HG02610 (cell line): ENCODE measurements at regions not wholly inside any gene's neighbourhood (a gene's known extent, or its start where the extent isn't known, plus 50 kb on each side); places are given as distances from the start of the nearest gene placed in this dataset.

ENCODE experiments used
- ATAC-seq: cut with Tn5 transposase; IDR thresholded peaks from one replicate; pipeline ENCODE4 v1.9.1; 2021; ENCODE audit warnings: mild to moderate bottlenecking, moderate library complexity; ENCODE audit not compliant: unreplicated experiment

DNA sequence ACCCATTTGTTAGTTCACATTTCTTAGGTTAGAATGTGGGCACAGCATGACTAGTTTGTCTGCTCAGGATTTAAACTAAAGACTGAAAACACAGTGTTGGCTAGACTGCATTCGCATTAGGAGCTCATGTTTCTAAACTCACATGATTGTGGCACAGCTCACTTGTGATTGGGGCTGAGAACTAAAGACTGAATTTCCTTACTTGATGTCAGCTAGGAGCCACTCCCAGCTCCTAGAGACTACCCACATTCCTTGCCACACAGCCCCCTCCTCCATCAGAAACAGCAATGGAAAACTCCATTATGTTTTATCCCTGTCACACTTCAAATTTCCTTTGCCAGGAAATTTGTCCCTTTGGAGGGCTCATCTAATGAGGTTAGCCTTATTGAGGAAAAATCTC is 170.2 kb upstream of the NUDT6 start:
- no peak for ATAC-seq

DNA sequence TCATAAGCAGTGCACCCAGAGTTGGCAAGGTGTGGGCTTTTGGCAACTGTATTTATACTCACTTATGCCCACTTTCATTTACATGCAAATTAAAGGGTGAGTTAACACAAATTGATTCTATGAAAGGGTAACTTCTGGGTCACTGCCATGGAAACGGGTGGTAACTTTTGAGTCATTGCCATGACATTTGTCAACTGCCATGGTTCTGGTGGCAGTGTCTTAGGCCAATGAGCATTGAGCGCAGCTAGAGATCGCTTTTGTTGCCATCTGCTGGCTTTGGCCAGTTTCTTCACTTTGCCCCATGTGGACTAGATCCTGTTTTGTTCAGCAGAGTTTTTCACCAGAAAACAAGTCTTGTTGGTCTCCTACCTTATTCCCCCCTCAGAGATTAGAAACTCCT is 170.8 kb upstream of the NUDT6 start:
- no peak for ATAC-seq

DNA sequence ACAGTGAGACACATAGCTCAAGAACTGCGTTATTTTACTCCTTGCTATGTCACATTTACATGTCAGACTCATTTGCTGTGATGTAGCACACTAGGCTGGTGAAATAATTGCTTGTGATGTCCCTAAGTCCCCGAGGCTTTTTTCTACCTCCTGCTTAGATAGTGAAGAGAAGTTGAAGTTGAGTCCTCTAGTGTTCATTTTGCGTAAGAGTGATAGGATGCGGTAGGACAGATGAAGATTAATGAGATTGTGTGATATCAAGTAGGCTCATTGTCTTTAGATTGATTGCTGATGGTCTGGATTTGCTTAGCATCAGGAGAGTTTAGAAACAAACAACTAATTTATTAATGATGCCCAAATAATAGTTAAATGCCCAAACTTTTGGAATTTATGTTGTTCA is 173.6 kb upstream of the NUDT6 start:
- no peak for ATAC-seq

DNA sequence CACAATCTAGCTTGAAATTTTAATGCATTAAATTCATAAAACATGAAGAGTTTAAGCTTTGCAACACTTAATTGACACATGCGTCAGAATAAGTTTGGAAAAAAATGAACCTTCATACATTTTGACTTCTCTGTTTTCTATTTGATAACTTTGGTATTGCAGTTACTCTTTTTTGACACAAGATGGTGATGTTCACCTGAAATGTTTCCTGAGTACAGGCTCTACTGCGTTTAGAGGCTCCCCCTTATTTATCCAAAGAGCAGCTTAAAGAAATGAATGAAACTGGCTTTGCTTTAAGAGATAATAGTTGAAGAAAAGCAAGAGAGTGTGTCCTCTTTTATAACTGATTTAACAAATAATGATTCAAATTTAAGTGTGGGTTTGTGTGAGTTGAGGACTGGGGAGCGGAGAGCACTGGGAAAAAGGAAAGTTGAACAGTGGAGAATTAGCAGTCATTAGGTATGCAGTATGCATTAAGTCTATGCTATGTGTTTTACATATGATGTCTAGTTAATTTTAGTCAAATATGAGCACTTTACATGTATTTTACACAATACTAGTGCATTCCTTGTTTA is 180.6 kb upstream of the NUDT6 start:
- peak; percentile 81 for ATAC-seq

DNA sequence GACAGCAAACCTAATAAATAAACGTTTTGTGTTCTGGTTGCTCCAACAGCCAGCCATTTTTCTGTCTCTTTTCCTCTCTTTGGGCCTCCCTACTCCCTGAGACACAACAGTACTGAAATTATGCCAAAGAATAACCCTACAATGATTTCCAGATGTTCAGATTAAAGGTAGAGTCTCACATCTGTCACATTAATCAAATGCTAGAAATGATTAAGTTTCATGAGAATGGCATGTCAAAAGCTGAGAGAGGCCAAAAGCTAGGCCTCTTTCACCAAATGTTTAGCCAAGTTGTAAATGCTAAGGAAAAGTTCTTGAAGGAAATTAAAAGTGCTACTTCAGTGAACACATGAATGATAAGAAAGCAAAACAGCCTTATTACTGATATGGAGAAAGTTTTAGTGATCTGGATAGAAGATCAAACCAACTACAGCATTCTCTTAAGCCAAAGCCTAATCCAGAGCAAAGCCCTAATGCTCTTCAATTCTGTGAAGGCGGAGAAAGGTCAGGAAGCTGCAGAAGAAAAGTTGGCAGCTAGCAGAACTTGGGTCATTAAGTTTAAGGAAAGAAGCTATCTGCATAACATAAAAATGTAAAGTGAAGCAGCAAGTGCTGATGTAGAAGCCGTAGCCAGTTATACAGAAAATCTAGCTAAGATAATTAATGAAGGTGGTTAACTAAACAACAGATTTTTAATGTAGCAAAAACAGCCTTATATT is 182.1 kb upstream of the NUDT6 start:
- no peak for ATAC-seq

DNA sequence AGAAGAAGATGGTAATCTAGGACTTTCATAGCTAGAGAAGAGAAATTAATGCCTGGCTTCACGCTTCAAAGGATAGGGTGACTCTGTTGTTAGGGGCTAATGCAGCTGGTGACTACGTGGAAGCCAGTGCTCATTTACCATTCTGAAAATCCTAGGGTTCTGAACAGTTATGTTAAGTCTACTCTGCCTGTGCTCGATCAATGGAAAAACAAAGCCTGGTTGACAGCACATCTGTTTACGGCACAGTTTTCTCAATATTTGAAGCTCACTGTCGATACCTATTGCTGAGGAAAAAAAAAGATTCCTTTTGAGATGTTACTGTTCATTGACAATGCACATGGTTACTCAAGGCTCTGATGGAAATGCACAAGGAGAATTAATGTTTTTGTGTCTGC is 182.6 kb upstream of the NUDT6 start:
- ATAC-seq: no peak

DNA sequence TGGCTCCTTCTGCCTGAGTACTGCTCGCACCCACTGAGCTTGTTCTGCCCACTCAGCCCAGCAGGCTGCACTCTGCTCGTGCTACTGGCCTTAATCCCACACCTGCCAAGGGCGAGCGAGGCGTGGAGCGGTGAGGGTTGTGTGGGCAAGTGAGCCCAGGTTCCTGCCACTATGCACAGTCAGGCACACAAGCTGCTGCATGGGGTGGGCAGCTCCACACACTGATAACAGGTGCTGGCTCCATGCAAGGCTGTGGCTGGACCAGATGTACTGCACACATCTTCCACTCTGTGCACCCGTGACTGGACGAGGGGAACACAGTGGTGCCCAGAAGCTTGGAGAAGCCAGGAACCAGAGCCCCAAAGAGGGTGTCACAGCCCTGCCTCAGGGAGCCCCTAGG is 184.3 kb upstream of the NUDT6 start:
- ATAC-seq: no peak

DNA sequence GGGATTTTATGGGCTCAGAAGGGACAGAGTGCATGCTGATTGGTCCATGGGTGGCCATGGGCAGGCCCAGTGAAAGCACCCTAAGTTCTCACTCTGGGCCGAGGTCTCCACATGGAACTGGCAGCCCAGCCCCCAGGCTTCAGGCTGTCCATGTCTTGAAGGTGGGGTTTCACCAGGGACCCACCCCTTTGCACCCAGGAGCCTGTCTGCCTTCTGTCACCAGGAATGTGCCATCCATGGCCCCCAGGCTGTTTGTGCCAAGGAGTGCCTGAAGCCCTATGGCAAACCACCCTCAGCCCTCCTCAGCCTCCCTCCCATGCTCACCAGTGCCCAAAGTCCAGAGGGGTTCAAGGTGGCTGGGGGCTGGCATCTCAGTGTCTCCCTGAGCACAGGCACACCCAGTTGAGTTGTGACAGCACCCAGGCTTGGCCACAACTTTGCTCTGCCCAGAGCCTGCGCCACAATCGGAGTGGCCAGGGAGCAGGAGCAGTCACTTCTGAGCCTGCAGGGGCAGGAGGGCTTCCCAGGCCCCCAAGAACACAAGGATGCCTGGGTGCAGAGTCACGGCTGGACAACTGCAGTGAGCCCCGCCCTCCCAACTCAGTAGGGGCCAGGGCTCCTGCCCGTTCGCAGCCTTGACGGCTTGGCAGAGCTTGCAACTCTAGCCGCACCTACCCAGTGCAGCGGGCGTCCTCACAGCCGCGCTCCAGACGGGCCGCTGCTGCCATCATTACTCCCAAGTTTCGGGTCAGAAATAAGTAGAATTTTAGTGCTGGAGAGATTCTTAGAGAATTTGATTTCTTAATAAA is 185.3 kb upstream of the NUDT6 start:
- no peak for ATAC-seq

DNA sequence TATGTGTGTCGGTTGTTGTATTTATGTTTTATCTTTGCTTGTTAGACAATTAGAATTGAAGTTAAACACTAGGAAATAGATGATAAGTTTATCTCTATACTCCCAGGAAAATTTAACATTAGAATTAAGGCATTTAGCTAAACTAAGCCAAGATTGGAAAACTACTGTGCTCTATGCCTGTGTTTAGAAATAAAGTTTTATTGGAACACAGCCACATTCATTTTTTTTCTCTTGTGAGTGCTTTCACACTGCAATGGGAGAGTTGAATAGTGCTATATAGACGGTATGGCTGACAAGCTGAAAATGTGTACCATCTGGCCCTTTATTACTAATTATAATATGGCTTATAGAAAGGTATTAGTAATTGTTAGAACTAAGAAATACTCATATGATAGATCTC is 186.7 kb upstream of the NUDT6 start:
- ATAC-seq: no peak

DNA sequence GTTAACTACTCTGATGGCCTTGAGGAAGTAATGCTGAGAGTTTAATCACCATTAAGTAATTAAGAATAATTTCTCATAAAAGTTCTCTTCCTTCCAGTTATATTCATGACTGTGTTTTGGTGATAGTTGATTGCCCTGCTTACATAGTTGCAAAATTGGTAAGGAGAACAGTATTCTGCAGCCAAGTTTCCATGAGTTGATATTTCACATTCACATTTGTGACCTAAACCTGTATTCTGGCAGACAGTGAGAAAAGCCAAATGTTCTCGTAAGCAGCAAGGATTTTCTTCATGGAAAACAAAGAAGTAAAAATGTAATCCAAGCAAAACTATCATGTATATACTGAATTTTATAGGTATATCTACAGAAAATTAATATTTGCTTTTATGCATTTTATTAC is 187.8 kb upstream of the NUDT6 start:
- no peak for ATAC-seq

DNA sequence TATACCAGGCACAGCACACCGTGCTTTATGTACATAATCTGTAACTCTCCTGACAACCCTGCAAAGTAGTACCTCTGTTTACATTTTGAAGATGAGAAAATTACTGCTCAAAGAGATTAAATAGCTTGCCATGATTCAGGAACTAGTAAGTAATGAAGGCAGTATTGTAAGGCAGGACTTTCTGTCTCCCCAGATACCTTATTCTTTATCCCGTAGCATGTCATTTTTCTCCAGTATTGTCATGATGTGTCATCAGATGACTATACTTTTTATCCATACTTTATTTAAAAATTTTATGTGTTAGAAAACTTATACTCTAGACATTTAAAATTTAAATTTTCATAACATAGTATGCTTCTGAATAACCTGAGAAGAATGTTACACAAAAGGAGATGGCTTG is 188.3 kb upstream of the NUDT6 start:
- no peak for ATAC-seq

DNA sequence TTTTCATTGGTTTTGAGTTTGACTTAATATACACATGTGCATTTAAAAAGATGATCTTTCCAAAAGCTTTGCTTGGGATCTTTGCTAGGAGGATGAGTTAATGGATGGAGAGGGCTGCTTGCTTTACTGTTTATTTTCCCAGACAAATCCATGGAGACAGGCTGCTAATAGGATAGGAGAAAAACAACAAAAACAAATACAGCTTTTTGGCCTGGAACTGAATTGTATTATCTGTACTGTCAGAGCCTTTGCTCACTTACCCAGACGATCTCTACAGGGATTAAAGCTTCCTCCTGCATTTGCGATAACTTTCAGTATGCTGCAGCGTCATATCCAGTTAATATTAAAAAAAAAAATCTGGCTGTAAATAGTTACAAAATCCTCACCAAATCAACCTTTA is 190.8 kb upstream of the NUDT6 start:
- no peak for ATAC-seq

DNA sequence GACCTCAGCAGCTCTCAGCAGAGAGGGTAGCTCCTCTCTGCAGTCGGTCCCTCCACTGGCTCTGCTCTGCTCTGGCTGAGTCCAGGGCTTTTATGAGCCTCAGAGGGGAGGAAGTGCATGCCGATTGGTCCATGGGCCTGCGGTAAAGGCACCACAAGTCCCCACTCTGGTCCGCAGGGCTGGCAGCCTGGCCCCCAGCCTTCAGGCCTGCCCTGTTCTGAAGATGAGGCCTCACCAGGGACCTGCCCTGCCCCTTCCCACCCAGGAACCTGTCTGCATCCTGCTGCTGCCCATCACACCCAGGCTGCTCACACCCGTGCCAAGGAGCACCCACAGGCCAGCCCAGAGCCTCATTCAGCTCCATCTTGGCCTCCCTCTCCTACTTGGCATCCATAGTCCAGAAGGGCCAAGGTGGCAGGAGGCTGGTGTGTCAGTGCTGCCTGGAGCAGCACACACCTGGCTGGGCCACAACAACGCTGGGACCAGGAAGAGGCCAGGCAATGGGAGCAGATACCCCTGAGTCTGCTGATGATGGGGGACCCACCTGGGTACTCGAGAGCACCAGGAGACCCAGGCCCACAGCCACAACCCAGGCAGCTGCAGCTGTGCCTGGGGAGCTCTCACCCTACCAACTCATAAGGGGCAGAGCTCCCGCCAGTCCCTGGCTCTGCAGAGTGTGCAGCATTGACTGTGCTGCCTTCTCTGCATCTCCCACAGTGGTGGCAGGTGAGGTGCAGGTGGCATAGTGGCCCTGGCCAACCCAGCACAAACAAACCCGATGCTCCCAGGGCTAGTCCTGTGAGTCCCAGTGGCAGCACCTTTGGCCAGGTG is 191.9 kb upstream of the NUDT6 start:
- no peak for ATAC-seq

DNA sequence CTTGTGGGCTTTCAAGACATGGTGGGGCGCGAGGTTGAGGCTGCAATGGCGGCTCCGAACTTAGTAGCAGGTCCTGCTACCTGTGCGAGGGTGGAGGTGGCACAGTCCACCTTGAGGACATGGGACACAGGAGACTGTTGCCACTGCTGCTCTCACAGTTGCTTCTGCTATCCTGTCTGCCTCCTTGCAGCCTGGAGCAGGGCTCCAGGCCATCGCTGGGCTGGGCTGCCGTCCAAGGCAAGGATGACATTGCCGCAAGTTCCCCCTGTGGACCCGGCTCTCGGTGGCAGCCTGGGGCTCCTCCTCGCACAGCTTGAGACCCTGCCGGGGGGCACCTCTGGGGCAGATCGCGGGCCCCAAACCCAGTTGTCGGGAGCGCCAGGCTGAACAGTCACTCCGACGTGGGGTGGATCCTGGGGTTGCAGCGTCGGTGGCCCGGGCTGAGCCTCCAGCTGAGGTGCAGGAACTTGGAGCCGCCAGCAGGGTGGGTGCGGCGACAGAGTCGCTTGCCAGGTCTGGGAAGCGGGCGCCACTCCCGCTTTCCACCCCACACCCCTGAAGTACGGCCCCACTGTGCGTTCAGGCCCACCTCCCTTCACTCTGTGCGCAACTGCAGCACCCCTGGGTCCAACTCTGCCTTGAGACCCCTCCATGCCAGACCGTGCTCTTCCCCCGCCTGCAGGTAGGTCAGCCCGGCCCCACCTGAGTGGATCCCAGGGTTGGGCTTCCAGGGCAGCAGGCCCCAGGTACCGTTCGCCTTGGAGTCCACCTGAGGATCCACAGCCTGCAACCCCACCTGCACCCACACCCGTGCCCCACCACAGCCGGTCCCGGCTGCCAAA is 192.7 kb upstream of the NUDT6 start:
- ATAC-seq: no peak

DNA sequence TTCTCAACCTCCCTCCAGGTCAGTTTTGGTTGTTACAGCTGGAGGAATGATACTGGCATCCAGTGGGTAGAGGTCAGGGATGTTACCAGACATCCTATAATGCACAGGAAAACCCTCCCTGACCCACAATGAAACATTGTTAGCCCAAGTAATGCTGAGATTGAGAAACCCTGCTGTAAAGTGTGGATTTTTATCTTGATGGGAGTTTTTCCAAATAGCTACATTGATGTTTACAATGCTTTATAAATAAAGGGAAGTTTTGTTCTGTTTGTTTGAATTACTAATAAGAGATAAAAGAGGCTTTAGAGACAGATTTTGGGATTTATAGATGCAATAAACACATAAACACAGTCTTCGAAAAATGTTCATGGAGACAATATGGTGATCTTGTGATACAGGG is 194.0 kb upstream of the NUDT6 start:
- no peak for ATAC-seq

DNA sequence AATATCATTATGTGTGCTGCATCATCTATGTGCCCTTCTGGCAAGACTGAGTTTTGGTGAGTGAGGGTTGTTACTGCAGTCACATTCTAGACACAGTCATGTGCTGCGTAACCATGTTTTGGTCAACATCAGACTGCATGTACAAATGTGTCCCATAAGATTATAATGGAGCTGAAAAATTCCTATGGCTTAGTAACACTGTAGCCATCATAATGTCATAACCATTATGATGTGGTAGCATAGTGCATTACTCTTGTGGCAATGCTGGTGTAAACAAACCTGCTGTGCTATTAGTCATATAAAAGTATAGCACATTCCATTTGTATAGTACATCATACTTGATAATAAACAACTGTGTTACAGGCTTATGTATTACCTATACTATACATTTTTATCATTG is 198.1 kb upstream of the NUDT6 start:
- ATAC-seq: no peak

DNA sequence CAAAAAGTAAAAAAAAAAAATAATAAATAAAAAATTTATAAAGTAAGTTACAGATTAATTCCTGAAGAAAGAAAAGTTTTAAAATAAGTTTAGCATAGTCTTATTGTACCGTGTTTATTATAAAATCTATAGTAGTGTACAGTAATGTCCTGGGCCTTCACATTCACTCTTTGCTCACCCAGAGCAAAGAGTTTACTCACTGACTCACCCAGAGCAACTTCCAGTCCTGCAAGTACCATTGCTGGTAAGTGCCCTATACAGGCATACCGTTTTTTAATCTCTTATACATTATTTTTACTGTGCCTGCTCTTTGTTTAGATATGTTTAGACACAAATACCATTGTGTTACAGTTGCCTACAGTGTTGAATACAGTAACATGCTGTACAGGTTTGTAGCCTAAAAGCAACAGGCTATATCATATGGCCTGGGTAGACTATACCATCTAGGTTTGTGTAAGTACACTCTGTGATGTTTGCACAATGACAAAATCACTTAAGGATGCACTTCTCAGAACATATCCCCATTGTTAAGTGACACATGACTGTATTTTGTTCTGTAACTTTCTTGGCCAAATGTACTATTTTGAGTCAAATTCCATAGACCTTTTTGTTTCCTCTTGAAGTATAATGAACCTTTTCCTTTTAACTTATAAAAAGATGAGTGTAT is 199.0 kb upstream of the NUDT6 start:
- ATAC-seq: no peak

DNA sequence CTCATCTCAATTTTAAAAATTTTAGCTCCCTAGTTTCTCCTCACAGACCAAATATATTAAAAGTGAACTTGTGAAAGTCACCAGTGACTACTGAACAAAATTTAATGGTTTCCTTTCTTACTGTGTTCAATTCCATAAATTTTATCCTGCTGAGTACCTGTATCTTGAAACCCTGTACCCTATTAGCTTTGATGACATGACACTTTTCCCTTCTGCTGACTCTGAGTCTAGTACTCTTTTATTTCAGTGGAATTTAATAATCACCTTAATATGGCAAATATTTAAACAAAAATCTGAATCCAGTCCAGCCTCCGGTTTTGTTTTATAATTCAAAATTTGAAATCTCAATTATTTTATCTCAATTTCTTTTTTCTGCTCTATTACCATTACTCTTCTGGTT is 203.1 kb upstream of the NUDT6 start:
- ATAC-seq: no peak

DNA sequence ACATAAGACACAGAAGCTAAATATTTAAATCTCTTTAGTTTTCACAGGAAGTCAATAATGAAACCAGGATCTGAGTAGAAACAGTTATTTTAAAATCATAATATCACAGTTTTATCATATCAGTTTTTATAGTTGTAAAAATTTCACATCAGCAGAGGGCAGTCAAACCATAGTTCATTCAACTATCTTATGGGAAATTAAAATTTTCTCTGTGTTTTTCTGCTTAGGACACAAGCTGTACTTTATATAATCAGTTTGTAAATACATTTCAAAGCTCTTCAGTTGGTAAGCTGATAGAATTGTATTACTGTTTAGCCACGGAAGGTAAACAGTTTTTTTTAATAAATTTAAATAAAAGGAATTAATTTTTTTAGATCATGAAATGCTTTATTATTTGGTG is 204.8 kb upstream of the NUDT6 start:
- no peak for ATAC-seq

DNA sequence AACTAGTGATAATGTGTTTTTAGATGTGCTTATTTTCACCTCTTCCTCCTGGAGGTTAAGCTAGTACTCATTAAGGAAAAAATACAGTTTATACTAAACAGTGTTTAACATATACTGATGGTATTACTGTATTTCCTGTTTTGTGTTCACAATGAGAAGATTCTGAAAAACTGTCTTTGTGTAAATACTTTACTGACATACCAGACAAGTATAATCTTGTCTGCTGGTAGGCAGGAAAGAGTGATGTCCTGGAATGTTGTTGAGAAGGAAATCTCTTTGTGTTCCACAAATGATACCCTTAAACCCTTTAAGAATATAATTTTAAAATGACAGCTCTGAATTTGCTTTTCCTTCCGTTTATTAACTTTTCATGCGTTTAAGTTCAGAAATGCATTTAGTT is 205.5 kb upstream of the NUDT6 start:
- ATAC-seq: no peak
